C4-2B (cell line): ENCODE measurements at regions not wholly inside any gene's neighbourhood (a gene's known extent, or its start where the extent isn't known, plus 50 kb on each side); places are given as distances from the start of the nearest gene placed in this dataset.

Experiments used
- CTCF ChIP-seq: fragments of 450-650 bp; conservative IDR thresholded peaks from 2 replicates; pipeline ENCODE4 v1.5.1; 2017; ENCODE audit warnings: mild to moderate bottlenecking
- ZFX ChIP-seq: fragments of 450-650 bp; IDR thresholded peaks from 2 replicates; pipeline ENCODE4 v1.6.1; 2017

GRCh38 chr11:54946424-54946823 is 239.8 kb downstream of the OR4A5 start:
- TF ChIP-seq CTCF (no peak), ZFX (no peak)
